CD4-positive, CD25-positive, alpha-beta regulatory T cell (primary cell): ENCODE measurements at regions not wholly inside any gene's neighbourhood (a gene's known extent, or its start where the extent isn't known, plus 50 kb on each side); places are given as distances from the start of the nearest gene placed in this dataset.

Source experiments
- ATAC-seq, 2 donors: fragments of 150-1000 bp; cut with Tn5 transposase; one replicate each; pipeline ENCODE4 v1.10.0; 2021; ENCODE audit warnings: low read depth in 2 of 2, moderate number of reproducible peaks in 2 of 2, moderate library complexity in 1 of 2
- DNase-seq, 3 donors: peaks; one replicate each; pipeline versions ENCODE4 v3.0.0 to v3.0.0-alpha.2; 2012 to 2022; ENCODE audit warnings: mixed read lengths in 1 of 3
- H3K27ac ChIP-seq: one replicate; pipeline ENCODE4 v1.7.0; 2013; ENCODE audit warnings: mild to moderate bottlenecking, low read length; ENCODE audit not compliant: insufficient read depth, poor library complexity, severe bottlenecking
- H3K27me3 ChIP-seq: one replicate; pipeline ENCODE4 v1.7.0; 2013; ENCODE audit warnings: low read length; ENCODE audit not compliant: control insufficient read depth, insufficient read depth
- H3K36me3 ChIP-seq: one replicate; pipeline ENCODE4 v1.7.0; 2013; ENCODE audit warnings: mild to moderate bottlenecking, low read length, moderate library complexity; ENCODE audit not compliant: control insufficient read depth, insufficient read depth
- H3K4me1 ChIP-seq: 2 replicates; pipeline ENCODE4 v1.7.0; 2013; ENCODE audit warnings: mild to moderate bottlenecking, low read length; ENCODE audit not compliant: insufficient read depth, control insufficient read depth, poor library complexity, severe bottlenecking
- H3K4me3 ChIP-seq: one replicate; pipeline ENCODE4 v1.7.0; 2013; ENCODE audit warnings: low read depth, mild to moderate bottlenecking, low read length, moderate library complexity
- H3K9me3 ChIP-seq, 2 experiments: 1 replicate in 1 of 2; 2 replicates in 1 of 2; pipeline ENCODE4 v1.7.0; 2013; ENCODE audit warnings: low read length in 2 of 2, mild to moderate bottlenecking in 1 of 2, moderate library complexity in 1 of 2; ENCODE audit not compliant: control insufficient read depth in 2 of 2
- H3K27ac Mint-ChIP-seq, 3 donors: one replicate each; pipeline ENCODE4 v1.8.0; 2020 to 2022; ENCODE audit warnings: mild to moderate bottlenecking in 3 of 3, mixed read lengths in 3 of 3, moderate library complexity in 2 of 3
- H3K27me3 Mint-ChIP-seq: one replicate; pipeline ENCODE4 v1.8.0; 2022; ENCODE audit warnings: mild to moderate bottlenecking, mixed read lengths
- H3K36me3 Mint-ChIP-seq: one replicate; pipeline ENCODE4 v1.8.0; 2020; ENCODE audit warnings: mixed read lengths
- H3K4me1 Mint-ChIP-seq, 4 donors: one replicate each; pipeline ENCODE4 v1.8.0; 2020 to 2022; ENCODE audit warnings: mixed read lengths in 4 of 4, mild to moderate bottlenecking in 1 of 4
- H3K4me3 Mint-ChIP-seq, 4 donors: one replicate each; pipeline ENCODE4 v1.8.0; 2020 to 2022; ENCODE audit warnings: mild to moderate bottlenecking in 4 of 4, mixed read lengths in 4 of 4, moderate library complexity in 3 of 4
- H3K9me3 Mint-ChIP-seq, 7 donors: one replicate each; pipeline ENCODE4 v1.8.0; 2020 to 2022; ENCODE audit warnings: mixed read lengths in 7 of 7, mild to moderate bottlenecking in 3 of 7, moderate library complexity in 2 of 7

DNA sequence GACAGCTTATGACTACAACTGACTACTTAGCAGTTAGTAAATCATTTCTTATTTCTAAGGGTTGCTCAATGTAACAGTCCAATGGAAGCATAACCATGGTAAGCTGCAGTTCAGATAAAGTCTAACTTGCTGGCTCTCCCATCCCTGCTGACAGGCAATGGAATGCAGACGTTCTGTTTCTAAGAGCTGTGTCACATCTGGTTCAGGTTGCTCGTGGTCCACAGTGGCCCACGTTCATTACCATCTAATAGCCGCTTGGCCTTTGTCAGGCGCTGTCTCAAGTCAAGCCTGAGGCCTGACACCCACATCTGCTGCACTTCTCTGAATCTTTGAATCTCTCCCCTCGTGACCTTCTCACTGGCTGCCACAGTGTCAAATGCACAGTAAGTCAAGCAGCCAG, 240.8 kb downstream of the FGFR2 start:
- no peak overlapping the region for H3K27ac Mint-ChIP-seq
- peaks cover 0 to 4% (median 0%) of the 10 kb centered on the region in 7 donors for H3K9me3 Mint-ChIP-seq
- Histone ChIP-seq H3K9me3 (no peaks in the 10 kb centered on the region), H3K4me1 (no peaks in the 10 kb centered on the region), H3K36me3 (no peaks in the 10 kb centered on the region), H3K27ac (no peak overlapping the region), H3K27me3 (no peaks in the 10 kb centered on the region), H3K4me3 (no peak overlapping the region)
- ATAC-seq (no peak), DNase-seq (no peak)
- no peaks in the 10 kb centered on the region for H3K4me1 Mint-ChIP-seq
- no peaks in the 10 kb centered on the region for H3K36me3 Mint-ChIP-seq
- H3K27me3 Mint-ChIP-seq = no peaks in the 10 kb centered on the region
- H3K4me3 Mint-ChIP-seq = no peak overlapping the region

DNA sequence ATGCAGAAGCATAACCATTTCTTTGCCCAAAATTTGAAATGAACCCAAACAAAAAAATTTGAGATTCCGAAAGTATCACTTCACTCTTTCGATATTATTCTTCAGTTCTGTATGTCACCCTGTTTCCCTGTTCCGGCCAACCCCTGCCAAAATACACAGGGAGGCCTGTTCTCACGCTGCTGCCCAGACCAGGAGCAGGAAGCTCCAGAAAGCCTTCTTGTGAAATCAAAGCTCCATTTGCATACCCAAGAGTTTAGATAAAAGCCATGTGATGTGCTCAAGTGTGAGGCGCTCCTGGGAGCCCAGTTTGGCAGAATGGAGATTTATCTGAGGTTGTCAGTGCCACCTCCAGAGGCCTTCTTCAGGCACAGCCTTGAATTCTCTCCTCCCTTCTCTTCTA, 236.2 kb downstream of the FGFR2 start:
- ATAC-seq = no peak
- Histone ChIP-seq H3K9me3 (no peaks in the 10 kb centered on the region), H3K36me3 (no peaks in the 10 kb centered on the region), H3K4me1 (no peaks in the 10 kb centered on the region), H3K27me3 (no peaks in the 10 kb centered on the region), H3K4me3 (no peak overlapping the region), H3K27ac (no peak overlapping the region)
- no peak overlapping the region for H3K27ac Mint-ChIP-seq
- no peaks in the 10 kb centered on the region for H3K27me3 Mint-ChIP-seq
- DNase-seq = no peak
- H3K4me1 Mint-ChIP-seq = no peaks in the 10 kb centered on the region
- H3K9me3 Mint-ChIP-seq = peaks cover 0 to 3% (median 0%) of the 10 kb centered on the region in 7 donors
- no peak overlapping the region for H3K4me3 Mint-ChIP-seq
- no peaks in the 10 kb centered on the region for H3K36me3 Mint-ChIP-seq

DNA sequence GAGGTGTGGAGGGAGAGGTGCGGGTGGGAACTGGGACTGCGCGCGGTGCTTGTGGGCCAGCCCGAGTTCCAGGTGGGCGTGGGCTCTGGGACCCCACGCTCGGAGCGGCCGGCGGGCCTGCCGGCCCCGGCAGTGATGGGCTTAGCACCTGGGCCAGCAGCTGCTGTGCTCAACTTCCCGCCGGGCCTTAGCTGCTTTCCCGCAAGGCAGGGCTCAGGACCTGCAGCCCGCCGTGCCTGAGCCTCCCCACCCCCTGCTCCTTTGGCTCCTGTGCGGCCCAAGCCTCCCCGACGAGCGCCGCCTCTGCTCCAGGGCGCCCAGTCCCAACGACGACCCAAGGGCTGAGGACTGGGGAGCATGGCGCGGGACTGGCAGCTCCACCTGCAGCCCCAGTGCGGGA, 232.7 kb downstream of the FGFR2 start:
- Histone ChIP-seq H3K36me3 (no peaks in the 10 kb centered on the region), H3K27me3 (no peaks in the 10 kb centered on the region), H3K4me1 (no peaks in the 10 kb centered on the region), H3K4me3 (no peak overlapping the region), H3K9me3 (no peaks in the 10 kb centered on the region), H3K27ac (no peak overlapping the region)
- no peaks in the 10 kb centered on the region for H3K27me3 Mint-ChIP-seq
- DNase-seq (no peak), ATAC-seq (no peak)
- H3K9me3 Mint-ChIP-seq = peaks cover 0 to 3% (median 0%) of the 10 kb centered on the region in 7 donors
- no peak overlapping the region for H3K27ac Mint-ChIP-seq
- no peaks in the 10 kb centered on the region for H3K36me3 Mint-ChIP-seq
- H3K4me3 Mint-ChIP-seq = no peak overlapping the region
- H3K4me1 Mint-ChIP-seq = no peaks in the 10 kb centered on the region

DNA sequence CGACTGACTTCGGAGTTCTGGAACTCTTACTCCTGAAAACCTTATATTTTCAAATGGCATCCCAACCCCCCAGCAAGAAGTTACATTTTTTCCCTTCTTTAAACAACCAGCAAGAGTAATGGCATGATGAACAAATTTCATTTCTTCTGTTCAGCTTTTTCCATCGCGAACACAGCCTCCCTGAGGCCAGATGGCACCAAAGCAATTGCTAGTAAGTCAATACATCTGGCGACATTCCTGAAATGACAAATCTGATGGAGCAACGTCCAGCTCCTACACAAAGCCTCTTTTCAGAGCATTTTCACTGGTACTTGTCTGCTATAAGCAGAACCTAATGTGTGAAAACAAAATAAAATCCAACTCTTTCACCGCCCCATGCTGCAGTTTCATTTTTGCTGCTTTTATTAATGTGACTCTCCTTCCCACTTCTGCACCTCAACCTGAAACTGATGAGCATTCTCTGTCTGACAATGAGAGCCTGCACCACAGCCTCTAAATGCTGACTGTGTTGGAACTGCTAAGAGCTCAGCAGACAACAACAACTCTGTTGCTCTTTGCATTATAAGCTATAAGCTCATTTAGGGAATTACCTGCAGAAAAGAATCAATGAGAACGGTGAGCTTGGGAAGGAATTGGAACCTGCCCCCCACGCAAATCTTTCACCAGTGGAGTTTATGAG, 229.8 kb downstream of the FGFR2 start:
- Mint-ChIP-seq H3K27ac (no peak overlapping the region), H3K4me1 (no peaks in the 10 kb centered on the region), H3K9me3 (peaks cover 0 to 3% (median 0%) of the 10 kb centered on the region in 7 donors), H3K36me3 (no peaks in the 10 kb centered on the region), H3K4me3 (no peak overlapping the region), H3K27me3 (peaks cover 5% of the 10 kb centered on the region)
- H3K4me1 ChIP-seq = no peaks in the 10 kb centered on the region
- H3K9me3 ChIP-seq = no peaks in the 10 kb centered on the region
- H3K27me3 ChIP-seq = no peaks in the 10 kb centered on the region
- no peaks in the 10 kb centered on the region for H3K36me3 ChIP-seq
- no peak overlapping the region for H3K27ac ChIP-seq
- DNase-seq = no peak
- H3K4me3 ChIP-seq = no peak overlapping the region
- no peak for ATAC-seq

DNA sequence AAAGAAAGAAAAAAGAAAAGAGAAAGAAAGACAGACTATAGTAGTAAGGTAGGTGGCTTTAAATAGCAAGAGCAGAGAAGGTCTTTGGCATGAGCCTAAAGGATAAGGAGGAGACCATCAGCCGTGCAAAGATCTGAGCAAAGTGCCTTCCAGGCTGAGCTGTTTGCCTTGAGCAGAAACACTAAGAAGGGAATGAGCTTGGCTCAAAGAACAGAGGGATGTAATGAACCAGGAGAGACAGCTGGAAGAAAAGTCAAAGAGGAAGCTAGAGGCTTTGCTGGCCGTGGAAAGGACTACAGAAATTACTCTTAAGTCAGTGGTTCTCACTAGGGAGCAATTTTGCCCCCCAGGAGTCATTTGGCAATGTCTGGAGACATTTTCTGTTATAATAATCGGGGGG, 228.6 kb downstream of the FGFR2 start:
- no peaks in the 10 kb centered on the region for H3K9me3 ChIP-seq
- no peaks in the 10 kb centered on the region for H3K4me1 Mint-ChIP-seq
- H3K9me3 Mint-ChIP-seq = peaks cover 0 to 3% (median 0%) of the 10 kb centered on the region in 7 donors
- no peak overlapping the region for H3K4me3 ChIP-seq
- H3K27ac Mint-ChIP-seq = no peak overlapping the region
- DNase-seq (no peak), ATAC-seq (no peak)
- no peak overlapping the region for H3K27ac ChIP-seq
- H3K4me3 Mint-ChIP-seq = no peak overlapping the region
- no peaks in the 10 kb centered on the region for H3K36me3 Mint-ChIP-seq
- H3K27me3 ChIP-seq = no peaks in the 10 kb centered on the region
- H3K4me1 ChIP-seq = no peaks in the 10 kb centered on the region
- H3K27me3 Mint-ChIP-seq = peaks cover 5% of the 10 kb centered on the region
- H3K36me3 ChIP-seq = no peaks in the 10 kb centered on the region

DNA sequence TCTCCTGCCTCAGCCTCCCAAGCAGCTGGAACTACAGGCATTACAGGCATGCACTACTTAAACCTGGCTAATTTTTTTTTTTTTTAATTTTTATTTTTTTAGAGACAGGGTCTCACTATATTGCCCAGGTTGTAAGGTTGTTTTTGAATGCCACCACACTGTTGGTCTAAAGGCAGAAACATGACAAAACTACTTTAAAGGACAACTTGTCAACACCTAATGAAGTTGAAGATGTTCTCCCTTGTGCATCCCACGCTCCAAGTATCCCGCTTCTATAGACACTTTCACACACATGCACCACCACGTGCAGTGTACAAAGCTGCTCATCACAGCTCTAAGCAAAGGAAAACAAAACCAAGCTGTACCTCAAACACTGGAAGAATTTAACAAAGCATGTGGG, 226.4 kb downstream of the FGFR2 start:
- Histone ChIP-seq H3K4me3 (no peak overlapping the region), H3K36me3 (no peaks in the 10 kb centered on the region), H3K27ac (no peak overlapping the region), H3K4me1 (no peaks in the 10 kb centered on the region), H3K9me3 (no peaks in the 10 kb centered on the region), H3K27me3 (no peaks in the 10 kb centered on the region)
- Mint-ChIP-seq H3K9me3 (peaks cover 0 to 3% (median 0%) of the 10 kb centered on the region in 7 donors), H3K27me3 (peaks cover 5% of the 10 kb centered on the region), H3K36me3 (no peaks in the 10 kb centered on the region), H3K27ac (no peak overlapping the region), H3K4me3 (no peak overlapping the region), H3K4me1 (no peaks in the 10 kb centered on the region)
- no peak for DNase-seq
- no peak for ATAC-seq

DNA sequence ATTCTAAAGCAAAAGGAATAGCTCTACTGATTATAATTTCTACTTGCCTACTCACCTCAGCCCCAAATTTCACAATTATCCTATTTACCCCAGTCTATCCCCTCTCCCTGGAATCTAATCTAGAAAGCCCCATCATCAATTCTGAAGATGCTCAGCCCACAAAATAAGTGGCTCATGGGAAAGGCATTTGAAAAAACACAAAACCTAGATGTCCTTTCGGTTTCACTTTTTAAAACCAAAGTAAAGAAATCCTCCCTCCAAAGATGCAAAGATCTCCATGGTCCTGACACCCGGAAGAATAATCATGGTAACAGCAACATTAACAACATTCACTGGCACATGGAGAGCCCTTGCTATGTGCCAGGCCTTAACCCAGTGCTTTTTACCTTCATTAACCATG, 224.8 kb downstream of the FGFR2 start:
- no peaks in the 10 kb centered on the region for H3K36me3 ChIP-seq
- H3K36me3 Mint-ChIP-seq = no peaks in the 10 kb centered on the region
- H3K4me3 Mint-ChIP-seq = no peak overlapping the region
- H3K27me3 Mint-ChIP-seq = peaks cover 5% of the 10 kb centered on the region
- no peak overlapping the region for H3K4me3 ChIP-seq
- H3K9me3 Mint-ChIP-seq = peaks cover 0 to 3% (median 0%) of the 10 kb centered on the region in 7 donors
- no peaks in the 10 kb centered on the region for H3K4me1 ChIP-seq
- H3K27ac Mint-ChIP-seq = no peak overlapping the region
- ATAC-seq (no peak), DNase-seq (no peak)
- H3K27me3 ChIP-seq = no peaks in the 10 kb centered on the region
- H3K27ac ChIP-seq = no peak overlapping the region
- no peaks in the 10 kb centered on the region for H3K4me1 Mint-ChIP-seq
- no peaks in the 10 kb centered on the region for H3K9me3 ChIP-seq

DNA sequence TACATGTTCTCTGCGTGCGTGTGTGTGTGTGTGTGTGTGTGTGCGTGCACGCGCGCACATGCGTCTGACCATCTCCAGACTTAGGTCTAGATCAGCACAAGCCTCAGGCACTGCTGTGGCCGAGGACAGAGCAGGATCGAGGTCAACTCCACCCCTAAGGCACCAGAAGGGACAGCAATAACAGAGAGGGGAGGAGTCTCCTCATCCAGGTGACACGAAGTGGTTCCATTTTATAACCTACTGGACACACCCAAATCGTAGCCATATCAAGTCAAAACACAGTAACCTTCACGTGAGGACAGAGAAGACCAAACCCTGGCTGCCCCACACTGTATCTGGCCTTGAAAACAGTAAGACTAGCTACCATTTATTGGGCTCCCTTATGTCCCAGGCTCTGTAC, 224.1 kb downstream of the FGFR2 start:
- DNase-seq = no peak
- Mint-ChIP-seq H3K4me1 (no peaks in the 10 kb centered on the region), H3K36me3 (no peaks in the 10 kb centered on the region), H3K27ac (no peak overlapping the region), H3K4me3 (no peak overlapping the region), H3K9me3 (peaks cover 0 to 2% (median 0%) of the 10 kb centered on the region in 7 donors), H3K27me3 (peaks cover 5% of the 10 kb centered on the region)
- Histone ChIP-seq H3K4me1 (no peaks in the 10 kb centered on the region), H3K27me3 (no peaks in the 10 kb centered on the region), H3K4me3 (no peak overlapping the region), H3K36me3 (no peaks in the 10 kb centered on the region), H3K9me3 (no peaks in the 10 kb centered on the region), H3K27ac (no peak overlapping the region)
- no peak for ATAC-seq
